ENCODE measurements at regions not wholly inside any gene's neighbourhood (a gene's known extent, or its start where the extent isn't known, plus 50 kb on each side); places are given as distances from the start of the nearest gene placed in this dataset.

DNA sequence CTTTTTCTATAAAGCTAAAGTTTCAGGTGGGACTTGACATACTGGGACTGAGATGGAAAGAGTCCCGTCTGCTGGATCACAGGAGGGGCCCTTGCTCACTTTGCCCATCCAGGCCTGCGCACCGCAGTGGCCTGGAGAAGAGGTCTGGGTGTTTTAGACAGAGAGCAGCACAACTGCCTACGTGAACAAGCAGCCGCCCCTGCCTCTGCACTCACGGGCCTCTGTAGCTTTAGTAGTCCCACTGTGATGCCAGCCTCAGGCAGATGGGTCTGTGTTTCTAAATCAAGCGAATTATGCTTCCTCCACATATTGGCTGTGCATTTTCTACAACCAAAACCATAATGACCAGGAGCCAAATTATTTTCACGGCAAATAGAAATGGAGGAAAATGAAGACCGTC lies 184.8 kb upstream of the FOXQ1 start:
- no peak overlapping the region for H3K4me2 ChIP-seq
- H2AFZ ChIP-seq (ENCODE audit: low read depth): no peak overlapping the region
- no peaks in the 10 kb centered on the region for H3F3A ChIP-seq (replicated peaks; ENCODE audit: insufficient read depth)
- H3K9me2 ChIP-seq: no peaks in the 10 kb centered on the region
- no peak overlapping the region for H3K4me3 ChIP-seq (ENCODE audit: low read depth in 2 of 2, low read length in 1 of 2)
- no peak for TF ChIP-seq RXRA (IDR thresholded peaks at IDR 0.05; ENCODE audit: borderline replicate concordance, low read depth)
- TF ChIP-seq TCF12 (IDR thresholded peaks at IDR 0.05): no peak
- TF ChIP-seq JUND (IDR thresholded peaks at IDR 0.05): no peak
- no peak for TF ChIP-seq POLR2AphosphoS5 (IDR thresholded peaks at IDR 0.05; ENCODE audit: low read depth, low read length)
- TF ChIP-seq EP300 (IDR thresholded peaks at IDR 0.05; ENCODE audit: borderline replicate concordance in 1 of 2, low read depth in 1 of 2, low read length in 1 of 2): no peak
- no peak for TF ChIP-seq TAF1 (IDR thresholded peaks at IDR 0.05; ENCODE audit: borderline replicate concordance, low read depth, low read length)
- TF ChIP-seq YY1 (IDR thresholded peaks at IDR 0.05; ENCODE audit: low read depth): no peak
- TF ChIP-seq EZH2phosphoT487 (IDR thresholded peaks at IDR 0.05; ENCODE audit: borderline replicate concordance, low read depth): no peak
- TF ChIP-seq MEF2A (IDR thresholded peaks at IDR 0.05; ENCODE audit: borderline replicate concordance, low read depth): no peak
- TF ChIP-seq USF1 (IDR thresholded peaks at IDR 0.05; ENCODE audit: borderline replicate concordance, low read depth): no peak
- TF ChIP-seq IRF3 (IDR thresholded peaks at IDR 0.05; ENCODE audit: low read depth, low read length): no peak
- TF ChIP-seq RCOR1 (IDR thresholded peaks at IDR 0.05; ENCODE audit: low read length): no peak
- no peak for TF ChIP-seq ELF1 (IDR thresholded peaks at IDR 0.05)
- TF ChIP-seq CTCF (IDR thresholded peaks at IDR 0.05): no peak
- no peak for TF ChIP-seq MAX (IDR thresholded peaks at IDR 0.05; ENCODE audit: low read depth)
- POLR2A ChIA-PET: no interaction called here
- peaks cover 12% of the 10 kb centered on the region; the same call in 1 of the 2 replicates for H3K27me3 ChIP-seq (ENCODE audit: insufficient read depth)
- no peaks in the 10 kb centered on the region for H3K79me2 ChIP-seq (ENCODE audit: insufficient read depth)
- DNase-seq: no peak
- H3K36me3 ChIP-seq (replicated peaks in 1 of 2; ENCODE audit: control insufficient read depth in 1 of 2, insufficient read depth in 2 of 2, low read length in 1 of 2): no peaks in the 10 kb centered on the region
- no peaks in the 10 kb centered on the region for H3K4me1 ChIP-seq (ENCODE audit: control insufficient read depth in 1 of 2, insufficient read depth in 2 of 2, low read depth in 1 of 2, low read length in 1 of 2)
- no peaks in the 10 kb centered on the region for H4K20me1 ChIP-seq (ENCODE audit: insufficient read depth)
- H3K9ac ChIP-seq: no peak overlapping the region
- CTCF ChIA-PET: no interaction called here
- H3K9me3 ChIP-seq: no peaks in the 10 kb centered on the region
- no peak overlapping the region for H3K27ac ChIP-seq (ENCODE audit: low read depth in 2 of 2, low read length in 1 of 2)
- WGBS (ENCODE audit: low lambda C conversion rate): 4% methylated on average over 9 of the region's 9 CpGs

DNA sequence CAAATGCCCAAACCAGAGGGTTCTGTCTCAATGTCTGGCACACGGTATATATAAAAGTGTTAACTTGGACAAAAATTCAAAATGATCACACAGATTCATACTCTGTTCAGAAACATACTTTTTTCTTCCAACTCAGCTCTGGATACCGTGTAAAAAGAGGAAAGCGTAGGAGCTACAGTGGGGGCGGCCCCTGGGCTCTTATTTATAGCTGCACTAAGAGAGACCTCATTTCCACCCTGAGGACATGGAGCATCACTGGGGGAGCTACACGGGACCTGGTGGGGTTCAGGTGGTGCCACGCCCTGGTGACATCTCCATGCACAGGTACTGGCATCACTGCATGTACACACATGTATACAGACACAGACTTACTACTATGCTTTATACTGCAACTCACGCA lies 185.9 kb upstream of the FOXQ1 start:
- H3K9me2 ChIP-seq: no peaks in the 10 kb centered on the region
- H3K36me3 ChIP-seq (replicated peaks in 1 of 2; ENCODE audit: control insufficient read depth in 1 of 2, insufficient read depth in 2 of 2, low read length in 1 of 2): no peaks in the 10 kb centered on the region
- peaks cover 5% of the 10 kb centered on the region; the same call in 1 of the 2 replicates for H3K27me3 ChIP-seq (ENCODE audit: insufficient read depth)
- no peak overlapping the region for H3K4me3 ChIP-seq (ENCODE audit: low read depth in 2 of 2, low read length in 1 of 2)
- H3K9me3 ChIP-seq: no peaks in the 10 kb centered on the region
- H3K4me2 ChIP-seq: no peak overlapping the region
- no peak overlapping the region for H3K27ac ChIP-seq (ENCODE audit: low read depth in 2 of 2, low read length in 1 of 2)
- H3K4me1 ChIP-seq (ENCODE audit: control insufficient read depth in 1 of 2, insufficient read depth in 2 of 2, low read depth in 1 of 2, low read length in 1 of 2): no peaks in the 10 kb centered on the region
- H3K79me2 ChIP-seq (ENCODE audit: insufficient read depth): no peaks in the 10 kb centered on the region
- DNase-seq: no peak
- H2AFZ ChIP-seq (ENCODE audit: low read depth): no peak overlapping the region
- CTCF ChIA-PET: no interaction called here
- H3K9ac ChIP-seq: no peak overlapping the region
- H4K20me1 ChIP-seq (ENCODE audit: insufficient read depth): no peaks in the 10 kb centered on the region
- no peaks in the 10 kb centered on the region for H3F3A ChIP-seq (replicated peaks; ENCODE audit: insufficient read depth)
- WGBS (ENCODE audit: low lambda C conversion rate): 12% methylated on average over 7 of the region's 7 CpGs
- POLR2A ChIA-PET: no interaction called here
- no peak for TF ChIP-seq RAD21 (IDR thresholded peaks at IDR 0.05; ENCODE audit: low read length)
- TF ChIP-seq FOXJ3 (CRISPR knock-in tag; IDR thresholded peaks at IDR 0.05): no peak
- no peak for TF ChIP-seq REST (IDR thresholded peaks at IDR 0.05; ENCODE audit: low read depth, low read length)
- TF ChIP-seq TCF12 (IDR thresholded peaks at IDR 0.05): no peak
- TF ChIP-seq CHD2 (IDR thresholded peaks at IDR 0.05; ENCODE audit: low read length, partially characterized antibody): no peak
- no peak for TF ChIP-seq MEF2A (IDR thresholded peaks at IDR 0.05; ENCODE audit: borderline replicate concordance, low read depth)
- TF ChIP-seq ZBTB33 (IDR thresholded peaks at IDR 0.05; ENCODE audit: borderline replicate concordance, low read depth): no peak

Measured in SK-N-SH (cell line).